ENCODE measurements at regions not wholly inside any gene's neighbourhood (a gene's known extent, or its start where the extent isn't known, plus 50 kb on each side); places are given as distances from the start of the nearest gene placed in this dataset.

DNA sequence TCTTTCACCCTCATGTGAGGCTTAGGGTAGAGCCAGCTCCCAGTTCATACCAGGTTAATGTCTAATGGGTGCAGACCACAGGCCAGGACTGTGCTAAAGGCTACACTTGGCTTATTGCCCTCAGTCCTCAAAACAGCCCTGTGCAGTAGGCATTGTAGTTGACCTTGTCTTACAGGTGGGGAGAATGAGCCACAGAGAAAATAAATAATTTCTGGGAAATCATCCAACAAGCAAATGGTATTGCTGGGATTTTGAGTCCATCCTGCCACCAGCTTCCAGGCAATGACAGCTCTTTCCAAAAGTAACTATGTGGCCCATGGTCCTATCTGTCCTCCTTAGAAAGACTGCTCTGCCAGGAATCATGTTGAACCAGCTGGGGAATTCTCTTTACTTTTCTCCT lies 450.0 kb downstream of the GADD45G start:
- no peak for TF ChIP-seq EZH2phosphoT487 (IDR thresholded peaks at IDR 0.05; ENCODE audit: borderline replicate concordance, low read depth, low read length)
- TF ChIP-seq, protein P1, sequence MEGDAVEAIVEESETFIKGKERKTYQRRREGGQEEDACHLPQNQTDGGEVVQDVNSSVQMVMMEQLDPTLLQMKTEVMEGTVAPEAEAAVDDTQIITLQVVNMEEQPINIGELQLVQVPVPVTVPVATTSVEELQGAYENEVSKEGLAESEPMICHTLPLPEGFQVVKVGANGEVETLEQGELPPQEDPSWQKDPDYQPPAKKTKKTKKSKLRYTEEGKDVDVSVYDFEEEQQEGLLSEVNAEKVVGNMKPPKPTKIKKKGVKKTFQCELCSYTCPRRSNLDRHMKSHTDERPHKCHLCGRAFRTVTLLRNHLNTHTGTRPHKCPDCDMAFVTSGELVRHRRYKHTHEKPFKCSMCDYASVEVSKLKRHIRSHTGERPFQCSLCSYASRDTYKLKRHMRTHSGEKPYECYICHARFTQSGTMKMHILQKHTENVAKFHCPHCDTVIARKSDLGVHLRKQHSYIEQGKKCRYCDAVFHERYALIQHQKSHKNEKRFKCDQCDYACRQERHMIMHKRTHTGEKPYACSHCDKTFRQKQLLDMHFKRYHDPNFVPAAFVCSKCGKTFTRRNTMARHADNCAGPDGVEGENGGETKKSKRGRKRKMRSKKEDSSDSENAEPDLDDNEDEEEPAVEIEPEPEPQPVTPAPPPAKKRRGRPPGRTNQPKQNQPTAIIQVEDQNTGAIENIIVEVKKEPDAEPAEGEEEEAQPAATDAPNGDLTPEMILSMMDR (conservative IDR thresholded peaks at IDR 0.05; ENCODE audit: low read length), result no peak
- CTCF ChIA-PET (ENCODE audit: unreplicated experiment), result no interaction called here
- Histone ChIP-seq H2AFZ (ENCODE audit: low read length) (no peak overlapping the region), H3K79me2 (ENCODE audit: insufficient read depth, low read depth, low read length) (no peaks in the 10 kb centered on the region), H4K20me1 (ENCODE audit: insufficient read depth, low read length) (no peaks in the 10 kb centered on the region), H3K4me3 (ENCODE audit: low read depth, low read length, poor library complexity, severe bottlenecking) (no peak overlapping the region), H3K4me1 (ENCODE audit: insufficient read depth, low read length, poor library complexity, severe bottlenecking) (no peaks in the 10 kb centered on the region), H3K36me3 (ENCODE audit: insufficient read depth, low read length) (no peaks in the 10 kb centered on the region), H3K4me2 (ENCODE audit: low read length) (no peak overlapping the region), H3K27ac (ENCODE audit: low read depth, low read length, poor library complexity, severe bottlenecking) (no peak overlapping the region), H3K9me3 (ENCODE audit: low read length) (no peaks in the 10 kb centered on the region), H3K9me2 (ENCODE audit: insufficient read depth, low read length) (no peaks in the 10 kb centered on the region)
- intact Hi-C loops (cut with micrococcal nuclease; ENCODE audit: unreplicated experiment), result no loop called here
- BruUV-seq (replicated peaks), result no TSS peak
- no peak for DNase-seq (ENCODE audit: low spot score)
- POLR2A ChIA-PET, result interaction anchor here (0.7 to 1.0 kb wide), 3 partner anchors 14 to 67 kb away, joined by 3 read pairs; no protein-coding TSS in a partner anchor

DNA sequence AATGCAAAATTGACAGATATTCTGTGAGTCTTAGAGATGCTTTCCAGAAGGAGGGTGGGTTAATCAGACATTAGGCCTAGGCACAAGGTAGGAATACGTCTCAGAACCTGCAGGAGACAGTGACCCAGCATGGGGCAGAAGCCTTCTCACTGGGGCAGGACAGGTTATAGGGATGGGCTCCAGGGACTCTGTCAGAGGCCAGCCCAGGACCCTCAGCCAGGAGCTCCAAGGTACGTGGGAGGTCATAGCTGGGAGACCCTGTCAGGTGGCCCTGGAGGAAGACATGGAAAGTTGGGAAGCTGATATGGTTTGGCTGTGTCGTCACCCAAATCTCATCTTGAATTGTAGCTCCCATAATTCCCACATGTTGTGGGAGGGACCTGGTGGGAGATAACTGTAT lies 450.4 kb downstream of the GADD45G start:
- Histone ChIP-seq H3K27ac (ENCODE audit: low read depth, low read length, poor library complexity, severe bottlenecking) (no peak overlapping the region), H3K4me3 (ENCODE audit: low read depth, low read length, poor library complexity, severe bottlenecking) (no peak overlapping the region), H3K79me2 (ENCODE audit: insufficient read depth, low read depth, low read length) (no peaks in the 10 kb centered on the region), H3K4me1 (ENCODE audit: insufficient read depth, low read length, poor library complexity, severe bottlenecking) (no peaks in the 10 kb centered on the region), H3K9me3 (ENCODE audit: low read length) (no peaks in the 10 kb centered on the region), H3K9me2 (ENCODE audit: insufficient read depth, low read length) (no peaks in the 10 kb centered on the region), H4K20me1 (ENCODE audit: insufficient read depth, low read length) (no peaks in the 10 kb centered on the region), H3K4me2 (ENCODE audit: low read length) (no peak overlapping the region), H3K36me3 (ENCODE audit: insufficient read depth, low read length) (no peaks in the 10 kb centered on the region), H2AFZ (ENCODE audit: low read length) (no peak overlapping the region)
- no TSS peak for BruUV-seq (replicated peaks)
- no peak for DNase-seq (ENCODE audit: low spot score)
- ChIA-PET CTCF (ENCODE audit: unreplicated experiment) (no interaction called here), POLR2A (no interaction called here)
- no peak for TF ChIP-seq EZH2phosphoT487 (IDR thresholded peaks at IDR 0.05; ENCODE audit: borderline replicate concordance, low read depth, low read length)
- TF ChIP-seq, protein P1 (conservative IDR thresholded peaks at IDR 0.05; ENCODE audit: low read length), result no peak
- intact Hi-C loops (cut with micrococcal nuclease; ENCODE audit: unreplicated experiment), result no loop called here

DNA sequence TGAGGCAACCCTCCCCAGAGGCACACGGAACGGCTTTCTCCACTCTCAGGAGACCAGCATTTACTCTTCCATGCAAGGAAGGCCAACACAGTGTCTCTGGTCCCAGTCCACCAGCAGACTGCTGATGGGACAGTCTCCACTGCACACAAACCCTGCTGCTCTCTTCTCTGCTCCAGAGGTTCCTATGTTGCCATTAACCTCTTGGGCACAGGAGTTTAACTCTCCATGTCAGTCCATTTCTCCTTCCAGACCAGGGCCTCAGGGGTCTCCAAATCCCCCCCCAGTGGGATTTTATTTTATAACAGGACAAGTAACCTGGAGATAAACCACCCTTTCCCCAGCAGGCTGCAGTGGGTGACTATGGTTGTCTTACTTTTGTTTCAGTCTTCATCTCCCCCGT lies 452.5 kb downstream of the GADD45G start:
- TF ChIP-seq, protein P1 (conservative IDR thresholded peaks at IDR 0.05; ENCODE audit: low read length), result no peak
- TF ChIP-seq EZH2phosphoT487 (IDR thresholded peaks at IDR 0.05; ENCODE audit: borderline replicate concordance, low read depth, low read length), result no peak
- H3K36me3 ChIP-seq (ENCODE audit: insufficient read depth, low read length), result no peaks in the 10 kb centered on the region
- H3K4me2 ChIP-seq (ENCODE audit: low read length), result no peak overlapping the region
- ChIA-PET CTCF (ENCODE audit: unreplicated experiment) (no interaction called here), POLR2A (no interaction called here)
- no peak for DNase-seq (ENCODE audit: low spot score)
- H3K9me2 ChIP-seq (ENCODE audit: insufficient read depth, low read length), result no peaks in the 10 kb centered on the region
- intact Hi-C loops (cut with micrococcal nuclease; ENCODE audit: unreplicated experiment), result no loop called here
- H3K4me1 ChIP-seq (ENCODE audit: insufficient read depth, low read length, poor library complexity, severe bottlenecking), result no peaks in the 10 kb centered on the region
- no peaks in the 10 kb centered on the region for H4K20me1 ChIP-seq (ENCODE audit: insufficient read depth, low read length)
- no peak overlapping the region for H2AFZ ChIP-seq (ENCODE audit: low read length)
- no peaks in the 10 kb centered on the region for H3K79me2 ChIP-seq (ENCODE audit: insufficient read depth, low read depth, low read length)
- H3K27ac ChIP-seq (ENCODE audit: low read depth, low read length, poor library complexity, severe bottlenecking), result no peak overlapping the region
- no peak overlapping the region for H3K4me3 ChIP-seq (ENCODE audit: low read depth, low read length, poor library complexity, severe bottlenecking)
- BruUV-seq (replicated peaks), result no TSS peak
- H3K9me3 ChIP-seq (ENCODE audit: low read length), result no peaks in the 10 kb centered on the region

All from OCI-LY7 (cell line).